Naive thymus-derived CD8-positive, alpha-beta T cell (primary cell): ENCODE measurements at regions not wholly inside any gene's neighbourhood (a gene's known extent, or its start where the extent isn't known, plus 50 kb on each side); places are given as distances from the start of the nearest gene placed in this dataset.

Experiments
- ATAC-seq, 2 donors: fragments of 150-1000 bp; cut with Tn5 transposase in 1 of 2; sonication (Bioruptor Pico), chemical (Tn5 transposase) in 1 of 2; 1 replicate in 1 of 2; 2 replicates in 1 of 2; pipeline ENCODE4 v1.10.0; 2021; ENCODE audit warnings: mild to moderate bottlenecking in 2 of 2, moderate library complexity in 2 of 2
- POLR2A ChIA-PET: fragments of 350-600 bp; sonication (Branson Sonifier 250); formaldehyde crosslinking; loops from one replicate; lab custom pipeline; 2021; ENCODE audit warnings: antibody characterized with exemption; lab: Charles Lee
- DNase-seq, 10 donors: peaks; one replicate each; pipeline versions ENCODE4 v3.0.0 to v3.0.0-alpha.2; 2020 to 2022
- H3K27ac Mint-ChIP-seq, 10 donors: one replicate each; pipeline ENCODE4 v1.8.0; 2020 to 2022; ENCODE audit warnings: mild to moderate bottlenecking in 10 of 10, mixed read lengths in 10 of 10, moderate library complexity in 4 of 10, inconsistent platforms in 1 of 10
- H3K27me3 Mint-ChIP-seq, 5 donors: one replicate each; pipeline ENCODE4 v1.8.0; 2021 to 2022; ENCODE audit warnings: mixed read lengths in 5 of 5
- H3K36me3 Mint-ChIP-seq, 3 donors: one replicate each; pipeline ENCODE4 v1.8.0; 2020 to 2022; ENCODE audit warnings: mixed read lengths in 3 of 3, mild to moderate bottlenecking in 2 of 3, inconsistent platforms in 1 of 3
- H3K4me1 Mint-ChIP-seq, 4 donors: one replicate each; pipeline ENCODE4 v1.8.0; 2021 to 2022; ENCODE audit warnings: mixed read lengths in 4 of 4
- H3K4me3 Mint-ChIP-seq, 10 donors: one replicate each; pipeline ENCODE4 v1.8.0; 2020 to 2022; ENCODE audit warnings: mild to moderate bottlenecking in 10 of 10, mixed read lengths in 10 of 10, moderate library complexity in 6 of 10, inconsistent platforms in 1 of 10
- H3K9me3 Mint-ChIP-seq, 9 donors: one replicate each; pipeline ENCODE4 v1.8.0; 2020 to 2022; ENCODE audit warnings: mixed read lengths in 9 of 9, mild to moderate bottlenecking in 3 of 9, inconsistent platforms in 1 of 9, moderate library complexity in 1 of 9

DNA sequence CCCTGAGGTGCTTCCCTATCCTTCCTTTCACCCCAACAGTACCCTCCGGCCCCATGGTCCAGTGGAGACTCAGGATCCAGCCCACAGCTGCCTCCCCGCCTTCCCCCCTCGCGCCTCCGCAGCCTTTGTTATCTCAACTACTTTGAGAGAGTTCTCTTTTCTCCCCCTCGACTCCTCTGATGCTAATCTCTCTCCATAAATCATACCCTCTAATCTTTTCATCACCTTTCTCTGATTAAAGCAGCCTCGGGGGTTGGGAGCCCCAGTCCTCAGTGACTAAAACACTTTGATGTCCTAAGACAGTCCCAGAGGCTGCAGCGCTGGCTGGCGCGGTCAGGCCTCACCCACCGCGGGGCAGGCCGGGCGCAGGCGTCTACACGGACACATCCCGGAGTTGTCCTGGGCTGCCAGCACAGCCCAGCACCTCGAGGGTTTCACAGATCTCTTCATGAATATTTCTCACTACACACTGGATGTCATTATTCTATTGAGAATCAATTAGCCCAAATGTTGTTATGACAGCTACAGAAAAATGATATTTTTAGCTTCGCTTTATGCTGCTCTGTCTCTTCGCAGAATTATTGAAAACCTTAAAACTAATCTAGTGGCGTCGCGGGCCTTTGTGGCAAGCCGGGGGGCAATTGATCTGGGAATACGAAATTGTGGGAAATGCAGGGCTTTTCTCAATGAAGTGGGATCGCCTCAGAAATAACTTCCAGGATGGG is 289.5 kb downstream of the RRAGC start:
- Mint-ChIP-seq H3K27ac (peak overlapping the region in 1 of 10 donors; percentile 39), H3K4me1 (peaks cover 0 to 11% (median 7%) of the 10 kb centered on the region in 4 donors), H3K27me3 (peaks cover 6 to 63% (median 30%) of the 10 kb centered on the region in 5 donors), H3K4me3 (no peak overlapping the region), H3K36me3 (no peaks in the 10 kb centered on the region), H3K9me3 (no peaks in the 10 kb centered on the region)
- DNase-seq: no peak
- POLR2A ChIA-PET: interaction anchor here (0.9 kb wide), 1 partner anchor 9 kb away, joined by 3 read pairs; no protein-coding TSS in a partner anchor
- no peak for ATAC-seq

DNA sequence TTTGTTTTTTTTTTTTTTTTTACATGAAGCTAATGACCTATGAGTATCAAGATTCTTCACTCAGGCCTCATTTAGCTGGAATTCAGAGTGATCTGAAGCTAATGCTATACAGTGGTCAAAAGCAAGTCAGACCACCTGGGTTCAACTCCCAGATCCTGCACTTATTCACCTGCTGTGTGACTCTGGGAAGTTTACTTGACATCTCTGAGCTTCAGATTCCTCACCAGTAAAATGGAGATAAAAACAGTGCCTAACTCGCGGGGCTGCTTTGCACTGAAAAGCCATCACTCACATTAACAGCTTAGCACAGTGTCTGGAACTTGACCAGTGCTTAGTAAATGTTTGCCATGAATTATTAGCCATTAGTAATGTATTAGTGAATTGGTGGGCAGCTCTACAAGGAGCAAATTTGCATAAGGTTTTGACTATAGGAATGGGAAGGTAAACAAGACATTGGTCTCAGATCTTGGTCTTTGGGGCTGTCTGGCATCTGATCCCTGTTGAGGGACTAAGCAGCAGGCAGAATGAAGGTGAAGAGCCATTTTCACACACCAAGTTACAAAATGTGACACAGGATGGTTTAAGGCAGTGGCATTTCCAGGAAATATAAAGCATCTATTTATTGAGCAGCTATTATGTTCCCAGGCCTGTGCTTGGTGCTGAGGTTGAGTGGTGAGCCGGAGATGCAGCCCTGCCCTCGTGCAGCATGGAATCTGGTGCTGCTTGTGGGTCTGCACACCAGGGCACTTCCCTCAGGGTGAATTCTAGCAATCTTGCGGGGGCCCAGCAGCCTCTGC is 291.3 kb downstream of the RRAGC start:
- POLR2A ChIA-PET: interaction anchor here (0.6 to 1.0 kb wide), 2 partner anchors 9 to 520 kb away, joined by 4 read pairs; no protein-coding TSS in a partner anchor
- Mint-ChIP-seq H3K9me3 (no peaks in the 10 kb centered on the region), H3K27me3 (peaks cover 17 to 81% (median 39%) of the 10 kb centered on the region in 5 donors), H3K4me1 (peaks cover 14 to 24% (median 20%) of the 10 kb centered on the region in 4 donors), H3K36me3 (no peaks in the 10 kb centered on the region), H3K4me3 (no peak overlapping the region), H3K27ac (peak overlapping the region in 1 of 10 donors; percentile 26)
- DNase-seq: no peak
- no peak for ATAC-seq

DNA sequence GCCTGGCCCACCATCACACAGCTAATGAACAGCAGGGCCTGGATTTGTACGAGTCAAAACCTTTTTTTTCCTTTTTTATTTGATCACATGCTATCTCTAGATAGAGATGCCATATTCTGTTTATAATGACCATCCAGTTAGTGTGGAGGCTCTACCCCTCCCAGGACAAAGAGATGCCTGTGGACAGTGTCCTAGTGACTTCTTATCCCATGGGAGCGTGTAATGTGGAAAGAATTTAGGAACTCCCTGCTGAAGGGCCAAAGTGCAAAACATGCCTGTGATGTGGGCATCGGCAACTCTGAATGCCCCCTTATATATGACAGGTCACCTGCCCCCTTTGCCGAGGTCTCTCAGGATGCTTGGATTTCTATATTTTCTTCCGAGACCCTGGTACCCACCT is 292.2 kb downstream of the RRAGC start:
- POLR2A ChIA-PET: no interaction called here
- Mint-ChIP-seq H3K27me3 (peaks cover 23 to 86% (median 46%) of the 10 kb centered on the region in 5 donors), H3K27ac (no peak overlapping the region), H3K4me1 (peaks cover 20 to 32% (median 27%) of the 10 kb centered on the region in 4 donors), H3K36me3 (no peaks in the 10 kb centered on the region), H3K4me3 (no peak overlapping the region), H3K9me3 (no peaks in the 10 kb centered on the region)
- DNase-seq: no peak
- no peak for ATAC-seq

DNA sequence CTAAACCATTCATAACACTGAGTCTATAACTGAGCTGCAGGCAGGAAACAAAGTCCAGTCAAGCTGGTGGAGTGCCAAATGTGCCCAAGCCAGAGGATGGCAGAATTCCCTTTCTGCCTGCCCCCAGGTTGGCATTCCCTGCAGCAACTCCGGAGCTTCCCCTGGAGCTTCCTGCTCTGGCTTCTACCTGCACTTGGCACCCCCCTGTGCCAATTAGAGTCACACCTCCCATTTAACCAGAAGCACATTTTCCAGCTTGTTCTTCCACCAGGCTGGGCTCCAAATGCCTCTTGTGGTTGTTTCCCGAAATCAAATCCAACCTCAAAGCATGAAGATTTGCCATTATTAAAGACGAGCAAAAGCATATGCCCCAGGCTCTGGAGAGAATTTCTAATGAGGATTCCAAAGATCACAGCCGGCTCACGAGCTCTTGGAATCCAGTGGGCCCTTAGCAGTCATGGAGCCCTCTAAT is 294.5 kb downstream of the RRAGC start:
- POLR2A ChIA-PET: no interaction called here
- ATAC-seq (no peak), DNase-seq (no peak)
- peaks cover 32 to 48% (median 44%) of the 10 kb centered on the region in 4 donors for H3K4me1 Mint-ChIP-seq
- H3K4me3 Mint-ChIP-seq: no peak overlapping the region
- H3K36me3 Mint-ChIP-seq: no peaks in the 10 kb centered on the region
- H3K27me3 Mint-ChIP-seq: peaks cover 18 to 77% (median 34%) of the 10 kb centered on the region in 5 donors
- H3K27ac Mint-ChIP-seq: no peak overlapping the region
- H3K9me3 Mint-ChIP-seq: no peaks in the 10 kb centered on the region

DNA sequence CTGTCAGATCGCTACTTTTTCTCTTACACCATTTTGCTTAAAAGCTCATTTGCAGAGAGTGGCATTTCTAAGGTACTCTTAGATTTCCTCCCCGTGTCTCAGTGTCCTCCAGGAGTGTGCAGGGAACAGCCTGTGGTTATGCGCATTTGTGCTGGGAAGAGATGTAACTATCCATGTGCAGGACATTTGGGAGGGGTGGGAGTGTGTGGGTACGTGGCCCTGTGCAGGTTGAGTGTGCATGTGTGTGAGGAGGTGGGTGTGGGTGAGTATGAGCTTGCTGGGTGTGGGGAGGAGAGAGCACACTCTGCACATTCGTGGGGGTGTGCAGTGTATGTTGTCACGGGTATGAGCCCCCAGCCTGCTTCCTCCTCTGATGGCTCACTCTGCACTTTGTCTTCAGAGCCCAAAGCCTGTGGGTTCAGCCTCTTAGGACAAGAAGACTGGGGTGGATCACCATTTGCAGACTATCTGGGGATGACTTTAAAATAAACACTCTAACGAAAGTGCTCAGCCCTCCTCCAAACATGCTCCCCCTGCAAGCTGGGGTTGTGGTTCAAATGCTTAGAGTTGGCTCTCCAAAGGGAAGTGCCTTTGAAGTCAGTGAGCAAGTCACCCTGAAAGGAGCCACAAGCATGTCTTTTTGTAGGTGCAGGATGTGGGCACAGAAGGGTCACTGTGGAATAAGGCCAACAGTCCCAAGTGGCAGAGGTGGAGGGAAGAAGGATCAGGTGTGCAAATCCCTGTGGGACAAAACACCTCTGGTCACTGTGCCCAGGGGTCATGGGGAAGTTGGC is 295.4 kb downstream of the RRAGC start:
- no peaks in the 10 kb centered on the region for H3K9me3 Mint-ChIP-seq
- peaks cover 18 to 68% (median 27%) of the 10 kb centered on the region in 5 donors for H3K27me3 Mint-ChIP-seq
- no peaks in the 10 kb centered on the region for H3K36me3 Mint-ChIP-seq
- peaks cover 34 to 53% (median 50%) of the 10 kb centered on the region in 4 donors for H3K4me1 Mint-ChIP-seq
- peak overlapping the region in 8 of 10 donors; percentile 2 to 70 (median 45) for H3K4me3 Mint-ChIP-seq
- no peak overlapping the region for H3K27ac Mint-ChIP-seq
- POLR2A ChIA-PET: no interaction called here
- no peak for DNase-seq
- no peak for ATAC-seq

DNA sequence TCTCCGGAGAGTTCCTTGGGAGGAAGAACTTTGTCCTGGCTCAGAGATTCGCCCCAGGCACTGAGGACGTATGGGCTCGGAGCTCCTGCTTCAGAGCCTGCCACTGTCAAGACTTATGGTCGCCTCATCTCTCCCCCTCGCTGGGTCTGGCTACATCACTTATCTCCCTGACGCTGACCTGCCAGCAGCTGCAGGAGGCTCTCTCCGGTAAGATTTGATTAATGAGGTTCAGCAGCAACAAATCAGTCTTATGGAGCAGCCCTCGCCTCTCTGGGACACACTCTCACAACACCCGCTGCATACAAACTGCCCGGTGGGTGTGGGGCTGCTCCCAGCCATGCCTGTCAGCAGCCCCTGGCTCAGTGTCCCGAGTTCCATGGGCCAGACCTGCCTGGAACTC is 297.8 kb downstream of the RRAGC start:
- Mint-ChIP-seq H3K27me3 (peaks cover 15 to 45% (median 24%) of the 10 kb centered on the region in 5 donors), H3K27ac (peak overlapping the region in 5 of 10 donors; percentile 37 to 74 (median 55)), H3K9me3 (no peaks in the 10 kb centered on the region), H3K36me3 (no peaks in the 10 kb centered on the region), H3K4me1 (peaks cover 43 to 76% (median 70%) of the 10 kb centered on the region in 4 donors), H3K4me3 (peak overlapping the region in 3 of 10 donors; percentile 37 to 51 (median 49))
- POLR2A ChIA-PET: interaction anchor here (0.8 to 1.9 kb wide), 3 partner anchors 9 to 20 kb away, joined by 3 to 5 read pairs (median 4); no protein-coding TSS in a partner anchor
- ATAC-seq (no peak), DNase-seq (no peak)

DNA sequence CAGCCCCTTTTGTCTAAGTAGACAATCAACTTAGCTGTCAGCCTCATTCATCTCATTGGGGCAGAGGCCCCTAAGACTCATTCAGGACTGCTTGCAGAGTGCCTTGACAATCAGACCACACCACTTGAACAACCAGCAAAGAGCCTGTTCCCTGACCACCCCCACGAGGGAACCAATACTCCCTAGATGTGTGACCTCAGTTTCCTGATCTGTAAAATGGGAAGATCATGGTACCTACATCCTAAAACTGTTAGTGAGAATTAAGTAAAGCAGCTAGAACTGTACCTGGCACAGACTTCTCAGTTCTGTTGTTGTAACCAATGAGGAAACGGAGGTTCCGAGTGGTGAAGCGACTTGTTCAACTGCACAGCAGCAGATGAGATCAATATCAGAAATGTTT is 298.5 kb downstream of the RRAGC start:
- Mint-ChIP-seq H3K27ac (peak overlapping the region in 2 of 10 donors; percentile 37 to 81), H3K4me1 (peaks cover 46 to 81% (median 72%) of the 10 kb centered on the region in 4 donors), H3K4me3 (peak overlapping the region in 5 of 10 donors; percentile 36 to 80 (median 79)), H3K27me3 (peaks cover 15 to 45% (median 24%) of the 10 kb centered on the region in 5 donors), H3K9me3 (no peaks in the 10 kb centered on the region), H3K36me3 (no peaks in the 10 kb centered on the region)
- no peak for ATAC-seq
- POLR2A ChIA-PET: interaction anchor here (0.8 to 1.9 kb wide), 3 partner anchors 9 to 19 kb away, joined by 3 to 5 read pairs (median 4); no protein-coding TSS in a partner anchor
- no peak for DNase-seq

DNA sequence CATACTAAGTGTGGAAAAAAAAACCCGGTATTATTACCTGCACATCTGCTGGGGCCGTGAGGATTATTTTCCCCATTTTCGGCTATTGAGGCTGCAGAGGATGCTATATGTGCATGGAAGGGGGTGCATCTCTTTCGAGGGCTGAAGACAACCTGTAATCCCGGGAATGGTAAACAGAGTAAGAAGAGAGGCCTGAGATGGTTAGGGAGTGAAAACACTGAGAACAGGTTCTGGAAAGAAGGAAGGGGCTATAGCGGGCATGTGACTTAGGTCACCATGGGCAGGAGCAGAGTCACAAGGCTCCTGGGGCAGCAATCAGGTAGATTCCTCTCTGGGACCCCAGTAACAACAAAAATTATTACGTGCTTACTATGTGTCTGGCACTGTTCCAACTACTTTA is 299.1 kb downstream of the RRAGC start:
- H3K4me3 Mint-ChIP-seq: peak overlapping the region in 9 of 10 donors; percentile 22 to 83 (median 79)
- no peaks in the 10 kb centered on the region for H3K9me3 Mint-ChIP-seq
- H3K27me3 Mint-ChIP-seq: peaks cover 14 to 41% (median 24%) of the 10 kb centered on the region in 5 donors
- ATAC-seq (no peak), DNase-seq (no peak)
- H3K27ac Mint-ChIP-seq: peak overlapping the region in 8 of 10 donors; percentile 25 to 94 (median 74)
- POLR2A ChIA-PET: interaction anchor here (1.3 to 1.9 kb wide), 3 partner anchors 10 to 19 kb away, joined by 3 to 5 read pairs (median 5); no protein-coding TSS in a partner anchor
- H3K4me1 Mint-ChIP-seq: peaks cover 46 to 86% (median 72%) of the 10 kb centered on the region in 4 donors
- H3K36me3 Mint-ChIP-seq: no peaks in the 10 kb centered on the region

DNA sequence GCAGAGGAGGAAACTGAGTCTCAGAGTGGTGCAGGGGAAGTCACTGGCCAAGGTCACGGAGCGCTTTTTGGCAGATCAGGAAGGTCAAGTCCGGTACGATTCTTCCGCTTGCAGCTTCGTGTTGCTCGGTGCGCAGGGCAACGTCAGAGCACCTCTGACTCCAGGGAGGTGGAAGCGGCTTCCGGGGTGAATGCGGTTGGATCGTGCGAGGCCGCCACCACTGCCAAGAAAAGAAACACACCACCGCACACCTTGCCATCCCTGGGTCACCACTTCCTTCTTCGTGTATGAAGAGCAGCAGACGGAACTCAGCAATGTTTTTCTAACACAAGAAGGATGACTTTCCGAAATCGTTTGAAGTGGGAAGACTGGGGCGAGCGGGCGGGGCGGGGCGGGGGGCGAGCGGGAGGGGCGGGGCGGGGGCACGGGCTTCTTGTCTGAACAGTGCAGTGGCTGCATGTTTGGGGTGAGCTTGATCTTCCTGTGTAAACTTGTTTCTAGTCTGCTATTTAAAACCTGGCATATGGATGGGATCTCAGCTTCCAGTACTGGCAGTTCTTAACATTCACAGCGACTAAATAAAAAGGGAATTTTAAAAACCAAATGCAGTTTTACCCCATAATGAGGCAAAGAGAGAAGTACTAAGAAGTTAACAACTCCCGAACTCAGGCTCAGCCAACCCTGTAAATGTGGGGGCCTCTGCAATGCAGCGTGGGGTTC is 300.0 kb downstream of the RRAGC start:
- Mint-ChIP-seq H3K4me1 (peaks cover 46 to 85% (median 71%) of the 10 kb centered on the region in 4 donors), H3K27ac (peak overlapping the region; percentile 79 to 97 (median 92)), H3K9me3 (no peaks in the 10 kb centered on the region), H3K4me3 (peak overlapping the region; percentile 62 to 83 (median 80)), H3K36me3 (no peaks in the 10 kb centered on the region), H3K27me3 (peaks cover 14 to 33% (median 24%) of the 10 kb centered on the region in 5 donors)
- DNase-seq: peak; percentile 63 to 97 (median 92)
- ATAC-seq: peak; percentile 91 to 93
- POLR2A ChIA-PET: interaction anchor here (0.5 to 1.5 kb wide), 4 partner anchors 9 to 147 kb away, joined by 3 to 5 read pairs (median 4); no protein-coding TSS in a partner anchor

DNA sequence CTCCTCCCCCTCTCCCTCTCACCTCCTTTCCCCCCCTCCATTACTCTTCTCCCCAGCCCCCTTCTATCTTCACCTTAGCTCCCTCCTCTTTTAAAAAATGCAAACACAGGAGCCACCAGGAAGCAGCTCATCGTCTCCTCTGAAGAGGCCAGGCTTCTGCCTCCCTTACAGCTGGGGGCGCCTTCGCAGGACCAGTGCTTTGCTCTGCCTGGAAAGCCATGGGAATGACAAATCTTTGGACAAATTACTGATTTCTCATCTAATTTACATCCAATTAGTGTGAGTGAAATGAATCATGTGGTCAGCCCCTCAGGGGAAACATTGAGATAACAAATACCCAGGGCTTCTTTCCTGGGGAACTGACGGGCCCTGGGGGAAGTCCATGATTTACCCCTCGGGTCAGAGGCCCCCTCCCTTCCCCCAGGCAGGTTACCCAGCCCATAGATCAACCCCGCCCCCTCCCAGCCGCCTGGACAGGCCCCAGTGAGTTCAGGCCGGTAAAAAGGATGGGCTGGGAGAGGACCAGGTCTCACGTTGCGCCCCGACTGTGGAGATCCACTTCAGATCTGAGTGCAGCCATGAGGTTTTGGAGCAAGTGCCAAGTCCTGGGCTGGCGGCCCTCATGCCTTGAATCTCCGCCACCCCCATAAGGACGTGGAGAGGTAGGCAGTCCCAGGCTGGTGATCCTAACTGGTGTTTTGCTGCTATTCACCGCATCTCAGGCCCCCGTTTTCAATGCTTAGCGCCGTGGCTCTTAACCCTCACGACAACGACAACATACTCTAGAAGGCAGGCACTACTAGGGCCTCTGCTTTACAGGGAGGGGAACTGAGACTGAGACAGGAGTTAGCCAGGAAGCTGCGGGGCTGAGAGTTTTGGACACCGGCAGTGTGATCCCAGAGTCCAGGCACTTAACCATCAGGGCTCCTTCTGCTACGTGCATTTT is 300.8 kb downstream of the RRAGC start:
- Mint-ChIP-seq H3K27ac (peak overlapping the region; percentile 79 to 97 (median 92)), H3K36me3 (no peaks in the 10 kb centered on the region), H3K9me3 (no peaks in the 10 kb centered on the region), H3K27me3 (peaks cover 11 to 25% (median 17%) of the 10 kb centered on the region in 5 donors), H3K4me1 (peaks cover 39 to 77% (median 63%) of the 10 kb centered on the region in 4 donors), H3K4me3 (peak overlapping the region; percentile 41 to 83 (median 80))
- ATAC-seq: peak; percentile 49 to 58
- DNase-seq: peak in 3 of 10 donors; percentile 1 to 26 (median 6)
- POLR2A ChIA-PET: interaction anchor here (0.5 to 1.5 kb wide), 4 partner anchors 9 to 148 kb away, joined by 3 to 5 read pairs (median 4); no protein-coding TSS in a partner anchor
